OCI-LY7 (cell line): ENCODE measurements at regions not wholly inside any gene's neighbourhood (a gene's known extent, or its start where the extent isn't known, plus 50 kb on each side); places are given as distances from the start of the nearest gene placed in this dataset.
"Not testable (repeated sequence)": the region's sequence is repeated elsewhere in the genome, so short reads cannot be mapped to it uniquely, and the experiment has no call there.

Source experiments
- BruUV-seq: library from RNA; stranded (reverse); fragments of 400-500 nt; replicated peaks from 2 replicates; lab custom pipeline; 2021; lab: Mats Ljungman, UMichigan
- CTCF ChIA-PET: fragments of 300-600 bp; sonication (Branson Sonifier 250); formaldehyde crosslinking; loops from one replicate; lab custom pipeline; 2022; ENCODE audit warnings: antibody characterized with exemption; ENCODE audit not compliant: unreplicated experiment; lab: Charles Lee
- POLR2A ChIA-PET: fragments of 300-600 bp; sonication (Branson Sonifier 250); formaldehyde crosslinking; loops from one replicate; lab custom pipeline; 2022; ENCODE audit warnings: antibody characterized with exemption; lab: Charles Lee
- DNase-seq: peaks from one replicate; pipeline ENCODE4 v3.0.0-alpha.2; 2015; ENCODE audit warnings: low spot score
- H2AFZ ChIP-seq: fragments of 200-600 bp; sonication (generic), shearing (Covaris generic); 2 replicates; pipeline ENCODE4 v1.6.1; 2014; ENCODE audit warnings: mild to moderate bottlenecking, antibody characterized with exemption, low read length, moderate library complexity
- H3K27ac ChIP-seq: fragments of 200-600 bp; sonication (generic); 2 replicates; pipeline ENCODE4 v1.5.1; 2014; ENCODE audit warnings: mixed run types, low read depth, mild to moderate bottlenecking, moderate library complexity, low read length, inconsistent platforms; ENCODE audit not compliant: poor library complexity, severe bottlenecking
- H3K36me3 ChIP-seq: fragments of 200-600 bp; sonication (generic); 2 replicates; pipeline ENCODE4 v1.6.1; 2014; ENCODE audit warnings: mild to moderate bottlenecking, antibody characterized with exemption, low read length, moderate library complexity, mixed read lengths; ENCODE audit not compliant: insufficient read depth
- H3K4me1 ChIP-seq: fragments of 200-600 bp; sonication (generic); 2 replicates; pipeline ENCODE4 v1.5.1; 2014; ENCODE audit warnings: mild to moderate bottlenecking, low read length; ENCODE audit not compliant: insufficient read depth, poor library complexity, severe bottlenecking
- H3K4me2 ChIP-seq: fragments of 200-600 bp; sonication (generic); 2 replicates; pipeline ENCODE4 v1.6.1; 2014; ENCODE audit warnings: mild to moderate bottlenecking, low read length
- H3K4me3 ChIP-seq: fragments of 200-600 bp; sonication (generic); 2 replicates; pipeline ENCODE4 v1.5.1; 2014; ENCODE audit warnings: mild to moderate bottlenecking, low read depth, low read length; ENCODE audit not compliant: poor library complexity, severe bottlenecking
- H3K79me2 ChIP-seq: fragments of 200-600 bp; sonication (generic); 2 replicates; pipeline ENCODE4 v1.6.1; 2016; ENCODE audit warnings: low read depth, mild to moderate bottlenecking, low read length, moderate library complexity, mixed read lengths; ENCODE audit not compliant: insufficient read depth
- H3K9me2 ChIP-seq: fragments of 200-600 bp; sonication (generic); 2 replicates; pipeline ENCODE4 v1.6.1; 2016; ENCODE audit warnings: mild to moderate bottlenecking, low read length, mixed read lengths; ENCODE audit not compliant: insufficient read depth
- H3K9me3 ChIP-seq: fragments of 200-600 bp; sonication (generic); 2 replicates; pipeline ENCODE4 v1.6.1; 2014; ENCODE audit warnings: mild to moderate bottlenecking, mixed run types, low read length, mixed read lengths
- H4K20me1 ChIP-seq: fragments of 200-600 bp; sonication (generic); 2 replicates; pipeline ENCODE4 v1.6.1; 2014; ENCODE audit warnings: mild to moderate bottlenecking, antibody characterized with exemption, low read length, moderate library complexity, mixed read lengths; ENCODE audit not compliant: insufficient read depth
- CTCF ChIP-seq: fragments of 200-600 bp; sonication (generic); conservative IDR thresholded peaks from 2 replicates; pipeline ENCODE4 v1.5.1; 2014; ENCODE audit warnings: mild to moderate bottlenecking, antibody characterized with exemption, low read length, moderate library complexity, mixed read lengths
- EZH2phosphoT487 ChIP-seq: fragments of 200-600 bp; sonication (generic); IDR thresholded peaks from 2 replicates; pipeline ENCODE4 v1.6.1; 2018; ENCODE audit warnings: low read depth, borderline replicate concordance, mild to moderate bottlenecking, mixed run types, antibody characterized with exemption, low read length, moderate library complexity, mixed read lengths
- intact Hi-C: fragments of 100-400 bp; cut with micrococcal nuclease; formaldehyde crosslinking; loops from one replicate; pipeline ENCODE4 v1.10.0; 2022; ENCODE audit not compliant: unreplicated experiment

GRCh38 chr2:48059975-48060374 lies 153.7 kb upstream of the FBXO11 start:
- DNase-seq, result no peak
- H3K9me3 ChIP-seq, result no peaks in the 10 kb centered on the region
- BruUV-seq, result no TSS peak
- H3K79me2 ChIP-seq, result no peaks in the 10 kb centered on the region
- no peak overlapping the region for H2AFZ ChIP-seq
- TF ChIP-seq CTCF, result no peak
- no peak for TF ChIP-seq EZH2phosphoT487
- H4K20me1 ChIP-seq, result no peaks in the 10 kb centered on the region
- ChIA-PET POLR2A (no interaction called here), CTCF (no interaction called here)
- no peaks in the 10 kb centered on the region for H3K4me1 ChIP-seq
- intact Hi-C loops, result no loop called here
- H3K4me3 ChIP-seq, result no peak overlapping the region
- no peak overlapping the region for H3K4me2 ChIP-seq
- H3K27ac ChIP-seq, result no peak overlapping the region
- no peaks in the 10 kb centered on the region for H3K36me3 ChIP-seq
- H3K9me2 ChIP-seq, result no peaks in the 10 kb centered on the region

- POLR2A ChIA-PET, H3K36me3 ChIP-seq, H2AFZ ChIP-seq, H4K20me1 ChIP-seq, H3K27ac ChIP-seq, H3K4me3 ChIP-seq, H3K79me2 ChIP-seq, DNase-seq, intact Hi-C loops, H3K4me2 ChIP-seq, H3K9me3 ChIP-seq, H3K4me1 ChIP-seq, H3K9me2 ChIP-seq, CTCF ChIA-PET, BruUV-seq: not testable (repeated sequence)
Observed at GRCh38 chr2:48061656-48062055, 155.4 kb upstream of the FBXO11 start.

GRCh38 chr2:48065096-48065495 lies 158.8 kb upstream of the FBXO11 start:
- H2AFZ ChIP-seq, result no peak overlapping the region
- H4K20me1 ChIP-seq, result no peaks in the 10 kb centered on the region
- no peak for DNase-seq
- ChIA-PET POLR2A (interaction anchor here (0.6 kb wide), 2 partner anchors 24 to 272 kb away, joined by 3 read pairs; no protein-coding TSS in a partner anchor), CTCF (no interaction called here)
- no peaks in the 10 kb centered on the region for H3K79me2 ChIP-seq
- H3K4me1 ChIP-seq, result no peaks in the 10 kb centered on the region
- H3K9me2 ChIP-seq, result no peaks in the 10 kb centered on the region
- no peak overlapping the region for H3K4me3 ChIP-seq
- no peaks in the 10 kb centered on the region for H3K36me3 ChIP-seq
- no peaks in the 10 kb centered on the region for H3K9me3 ChIP-seq
- no peak overlapping the region for H3K27ac ChIP-seq
- no TSS peak for BruUV-seq
- no peak for TF ChIP-seq CTCF
- TF ChIP-seq EZH2phosphoT487, result no peak
- intact Hi-C loops, result no loop called here
- H3K4me2 ChIP-seq, result no peak overlapping the region
